ENCODE measurements at regions not wholly inside any gene's neighbourhood (a gene's known extent, or its start where the extent isn't known, plus 50 kb on each side); places are given as distances from the start of the nearest gene placed in this dataset.

DNA sequence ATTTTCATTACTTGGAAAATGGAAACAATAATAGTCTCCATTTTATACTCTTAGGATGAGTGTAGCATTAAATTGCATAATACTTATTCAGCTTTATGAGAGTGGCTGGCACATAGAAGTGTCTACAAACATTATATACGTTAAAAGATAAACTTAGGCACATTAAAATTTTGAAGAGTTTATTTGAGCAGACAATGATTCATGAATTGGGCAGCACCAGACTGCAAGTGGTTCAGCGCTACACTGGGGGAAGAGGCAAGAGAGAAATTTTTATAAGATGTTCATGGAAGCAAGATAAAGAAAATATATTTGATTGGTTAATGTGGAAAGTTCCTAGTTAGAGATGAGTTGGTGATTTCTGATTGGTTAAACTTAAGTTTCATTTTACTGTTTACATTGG, 243.7 kb downstream of the RASEF start:
- no peaks in the 10 kb centered on the region for H3K4me1 ChIP-seq
- no peak for DNase-seq (ENCODE audit: low spot score in 2 of 2)
- WGBS = 94% methylated on average over 2 of the region's 2 CpGs

DNA sequence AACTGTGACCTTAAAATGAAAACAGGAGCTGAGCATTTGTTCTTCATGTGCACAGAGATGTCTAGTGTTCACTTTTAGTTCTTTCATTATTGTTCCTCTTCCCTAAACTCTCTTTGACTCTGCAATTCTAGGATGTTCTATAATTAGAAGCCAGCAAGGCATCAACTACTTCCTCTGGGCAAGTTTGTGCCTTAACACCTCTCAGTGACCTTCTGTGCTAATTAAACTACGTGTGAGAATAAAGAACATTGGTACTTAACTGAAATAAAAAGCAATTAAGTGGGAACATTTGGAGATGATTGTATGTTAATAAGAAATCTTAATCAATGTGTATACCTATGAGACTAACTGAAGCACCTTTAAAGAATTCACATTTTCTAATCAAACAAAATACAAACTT, 242.8 kb downstream of the RASEF start:
- no peaks in the 10 kb centered on the region for H3K9me3 ChIP-seq
- H3K36me3 ChIP-seq = no peaks in the 10 kb centered on the region
- no peaks in the 10 kb centered on the region for H3K4me1 ChIP-seq
- TF ChIP-seq POLR2AphosphoS5 (IDR thresholded peaks at IDR 0.05) (no peak), POLR2A (IDR thresholded peaks at IDR 0.05) (no peak)
- TF ChIP-seq, protein P1, sequence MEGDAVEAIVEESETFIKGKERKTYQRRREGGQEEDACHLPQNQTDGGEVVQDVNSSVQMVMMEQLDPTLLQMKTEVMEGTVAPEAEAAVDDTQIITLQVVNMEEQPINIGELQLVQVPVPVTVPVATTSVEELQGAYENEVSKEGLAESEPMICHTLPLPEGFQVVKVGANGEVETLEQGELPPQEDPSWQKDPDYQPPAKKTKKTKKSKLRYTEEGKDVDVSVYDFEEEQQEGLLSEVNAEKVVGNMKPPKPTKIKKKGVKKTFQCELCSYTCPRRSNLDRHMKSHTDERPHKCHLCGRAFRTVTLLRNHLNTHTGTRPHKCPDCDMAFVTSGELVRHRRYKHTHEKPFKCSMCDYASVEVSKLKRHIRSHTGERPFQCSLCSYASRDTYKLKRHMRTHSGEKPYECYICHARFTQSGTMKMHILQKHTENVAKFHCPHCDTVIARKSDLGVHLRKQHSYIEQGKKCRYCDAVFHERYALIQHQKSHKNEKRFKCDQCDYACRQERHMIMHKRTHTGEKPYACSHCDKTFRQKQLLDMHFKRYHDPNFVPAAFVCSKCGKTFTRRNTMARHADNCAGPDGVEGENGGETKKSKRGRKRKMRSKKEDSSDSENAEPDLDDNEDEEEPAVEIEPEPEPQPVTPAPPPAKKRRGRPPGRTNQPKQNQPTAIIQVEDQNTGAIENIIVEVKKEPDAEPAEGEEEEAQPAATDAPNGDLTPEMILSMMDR (IDR thresholded peaks at IDR 0.05) = no peak
- H3K27me3 ChIP-seq = no peaks in the 10 kb centered on the region
- H3K27ac ChIP-seq = no peak overlapping the region
- no peak overlapping the region for H3K4me3 ChIP-seq
- WGBS = 38% methylated on average over 1 of the region's 1 CpG
- DNase-seq (ENCODE audit: low spot score in 2 of 2) = no peak

More for the DNA sequence above, 243.7 kb downstream of the RASEF start:
- H3K4me3 ChIP-seq = no peak overlapping the region
- no peaks in the 10 kb centered on the region for H3K27me3 ChIP-seq
- H3K9me3 ChIP-seq = no peaks in the 10 kb centered on the region
- no peak overlapping the region for H3K27ac ChIP-seq
- no peaks in the 10 kb centered on the region for H3K36me3 ChIP-seq
- TF ChIP-seq POLR2AphosphoS5 (IDR thresholded peaks at IDR 0.05) = no peak
- TF ChIP-seq EP300 (IDR thresholded peaks at IDR 0.05) = no peak
- TF ChIP-seq POLR2A (IDR thresholded peaks at IDR 0.05) = no peak
- TF ChIP-seq, protein P1 (IDR thresholded peaks at IDR 0.05) = no peak

DNA sequence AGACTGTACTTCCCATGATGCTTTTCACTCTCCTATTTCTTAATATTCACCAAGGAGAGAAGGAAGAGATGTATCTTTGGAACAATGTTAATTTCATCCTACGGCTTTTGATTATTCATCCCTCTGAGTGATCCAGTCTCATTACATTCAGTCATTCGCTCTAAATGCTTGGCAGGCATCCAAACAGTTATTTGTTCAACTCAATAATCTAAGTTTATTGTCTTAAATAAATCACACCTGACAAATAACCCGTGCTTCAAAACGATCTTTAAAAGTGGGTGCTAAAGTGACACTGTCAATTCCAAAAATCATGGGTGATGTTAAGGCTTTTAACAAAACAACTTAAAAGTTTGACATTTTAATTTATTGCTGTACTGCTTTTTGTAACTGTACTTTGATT, 233.1 kb downstream of the RASEF start:
- H3K4me3 ChIP-seq = no peak overlapping the region
- WGBS = 21% methylated on average over 4 of the region's 4 CpGs
- H3K27ac ChIP-seq = no peak overlapping the region
- H3K9me3 ChIP-seq = no peaks in the 10 kb centered on the region
- H3K27me3 ChIP-seq = no peaks in the 10 kb centered on the region
- no peaks in the 10 kb centered on the region for H3K4me1 ChIP-seq
- no peaks in the 10 kb centered on the region for H3K36me3 ChIP-seq
- no peak for DNase-seq (ENCODE audit: low spot score in 2 of 2)
- TF ChIP-seq POLR2AphosphoS5 (IDR thresholded peaks at IDR 0.05) (no peak), EP300 (IDR thresholded peaks at IDR 0.05) (no peak), POLR2A (IDR thresholded peaks at IDR 0.05) (no peak)
- TF ChIP-seq, protein P1 (IDR thresholded peaks at IDR 0.05) = no peak

DNA sequence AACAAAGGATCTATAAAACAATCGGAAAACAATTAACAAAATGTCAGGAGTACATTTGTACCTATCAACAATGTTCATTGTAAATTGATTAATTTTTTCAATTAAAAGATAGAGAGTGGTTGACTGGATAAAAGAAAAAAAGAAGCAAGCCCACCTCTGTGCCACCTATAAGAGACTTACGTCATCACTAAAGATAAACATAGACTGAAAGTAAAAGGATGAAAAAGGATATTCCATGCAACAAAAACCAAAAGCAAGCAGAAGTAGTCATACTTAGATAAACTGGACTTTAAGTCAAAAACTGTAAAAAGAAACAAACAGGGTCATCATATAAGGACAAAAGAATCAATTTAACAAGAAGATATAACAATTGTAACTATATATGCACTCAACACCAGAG, 197.4 kb downstream of the RASEF start:
- peaks cover 5% of the 10 kb centered on the region for H3K9me3 ChIP-seq
- no peaks in the 10 kb centered on the region for H3K4me1 ChIP-seq
- no peaks in the 10 kb centered on the region for H3K27me3 ChIP-seq
- DNase-seq (ENCODE audit: low spot score in 2 of 2) = no peak
- H3K36me3 ChIP-seq = no peaks in the 10 kb centered on the region
- H3K4me3 ChIP-seq = no peak overlapping the region
- no peak for TF ChIP-seq EP300 (IDR thresholded peaks at IDR 0.05)
- TF ChIP-seq, protein P1 (IDR thresholded peaks at IDR 0.05) = no peak
- 93% methylated on average over 2 of the region's 2 CpGs for WGBS
- H3K27ac ChIP-seq = no peak overlapping the region

DNA sequence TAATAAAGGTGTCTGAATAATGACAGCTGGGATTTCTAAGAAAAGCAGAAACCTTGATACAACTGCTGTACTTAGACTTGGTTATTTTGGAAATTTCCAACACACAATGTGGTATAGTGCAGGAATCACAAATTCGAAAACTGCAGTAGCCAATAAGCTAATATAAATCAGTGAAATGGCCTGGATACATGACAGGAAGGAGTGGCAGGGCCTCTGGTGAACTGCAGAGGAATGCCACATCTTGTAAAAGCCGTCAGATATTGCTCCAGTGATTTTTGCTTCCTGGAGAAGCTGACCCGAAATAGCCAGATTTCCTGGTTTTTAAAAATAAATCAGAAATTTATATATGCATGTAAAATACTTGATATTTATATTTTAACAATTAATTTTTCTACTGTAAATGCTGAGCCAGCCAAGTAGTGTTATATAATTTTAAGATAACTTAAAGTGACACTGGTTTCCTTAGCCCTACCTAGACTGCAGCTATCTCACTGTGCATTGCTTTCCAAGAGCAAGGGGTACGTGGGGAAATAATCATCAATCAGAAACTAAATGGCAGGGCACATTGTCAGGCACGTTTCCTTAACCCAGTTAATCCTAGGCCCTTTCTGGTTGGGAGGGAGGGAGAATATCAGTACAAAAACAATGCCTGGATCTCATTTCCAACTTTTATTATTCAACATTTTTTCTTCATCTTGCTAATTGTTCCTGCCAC, 182.4 kb downstream of the RASEF start:
- H3K36me3 ChIP-seq = no peaks in the 10 kb centered on the region
- 51% methylated on average over 5 of the region's 5 CpGs for WGBS
- TF ChIP-seq POLR2AphosphoS5 (IDR thresholded peaks at IDR 0.05) = no peak
- no peak for TF ChIP-seq EP300 (IDR thresholded peaks at IDR 0.05)
- TF ChIP-seq, protein P1 (IDR thresholded peaks at IDR 0.05) = no peak
- TF ChIP-seq POLR2A (IDR thresholded peaks at IDR 0.05) = no peak
- no peak overlapping the region for H3K4me3 ChIP-seq
- no peaks in the 10 kb centered on the region for H3K27me3 ChIP-seq
- no peak overlapping the region for H3K27ac ChIP-seq
- DNase-seq (ENCODE audit: low spot score in 2 of 2) = no peak
- no peaks in the 10 kb centered on the region for H3K4me1 ChIP-seq
- no peaks in the 10 kb centered on the region for H3K9me3 ChIP-seq

Measured in suprapubic skin (tissue), 4 donors.